ENCODE measurements at regions not wholly inside any gene's neighbourhood (a gene's known extent, or its start where the extent isn't known, plus 50 kb on each side); places are given as distances from the start of the nearest gene placed in this dataset.
"Not testable (repeated sequence)": the region's sequence is repeated elsewhere in the genome, so short reads cannot be mapped to it uniquely, and the experiment has no call there.

DNA sequence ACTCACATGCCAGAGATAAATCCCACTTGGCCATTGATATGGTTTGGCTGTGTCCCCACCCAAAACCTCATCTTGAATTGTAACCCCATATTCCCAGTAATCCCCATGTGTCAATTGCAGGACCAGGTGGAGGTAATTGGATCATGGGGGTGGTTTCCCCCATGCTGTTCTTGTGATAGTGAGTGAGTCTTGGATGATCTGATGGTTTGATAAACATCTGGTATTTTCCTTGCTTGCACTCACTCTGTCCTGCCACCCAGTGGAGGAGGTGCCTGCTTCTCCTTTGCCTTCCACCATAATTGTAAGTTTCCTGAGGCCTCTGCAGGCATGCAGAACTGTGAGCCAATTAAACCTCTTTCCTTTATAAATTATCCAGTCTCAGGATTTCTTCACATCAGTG lies 50.4 kb upstream of the B3GAT2 start:
- not testable (repeated sequence) for H3K36me3 ChIP-seq; H3K4me3 ChIP-seq (ENCODE audit: low read depth in 1 of 2, low read length in 1 of 2); H3K4me1 ChIP-seq (ENCODE audit: control insufficient read depth in 1 of 2, insufficient read depth in 1 of 2, low read depth in 1 of 2, low read length in 1 of 2); H3K9me3 ChIP-seq; H3K27me3 ChIP-seq; H3K27ac ChIP-seq

DNA sequence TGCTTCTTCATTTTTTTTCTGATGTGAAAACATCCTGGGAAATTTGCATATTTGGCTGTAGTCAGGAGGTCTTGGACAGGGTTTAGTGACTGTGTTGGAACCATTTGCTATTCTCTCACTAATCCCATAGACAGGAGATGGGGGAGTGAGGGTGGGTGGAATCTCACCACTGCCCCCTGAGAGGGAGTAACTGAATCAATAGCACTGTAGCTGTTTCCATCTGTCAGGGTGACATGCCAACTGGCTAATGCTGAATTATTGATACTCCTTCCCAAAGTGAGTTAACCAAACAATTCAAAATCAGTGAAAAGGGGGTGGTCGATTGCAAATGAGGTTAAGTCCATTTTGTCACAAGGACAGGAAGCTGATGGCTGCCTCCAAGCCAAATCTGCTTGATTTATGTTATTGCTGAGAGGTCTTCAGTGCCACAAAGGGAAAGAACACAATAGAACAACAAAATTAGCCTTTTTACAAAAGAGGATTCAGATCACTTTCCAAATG lies 55.1 kb upstream of the B3GAT2 start:
- Histone ChIP-seq H3K4me1 (ENCODE audit: control insufficient read depth in 1 of 2, insufficient read depth in 1 of 2, low read depth in 1 of 2, low read length in 1 of 2) (peaks cover 0 to 4% of the 10 kb centered on the region in 2 experiments), H3K9me3 (no peaks in the 10 kb centered on the region), H3K36me3 (no peaks in the 10 kb centered on the region), H3K27ac (no peak overlapping the region), H3K27me3 (peaks cover 10% of the 10 kb centered on the region), H3K4me3 (ENCODE audit: low read depth in 1 of 2, low read length in 1 of 2) (no peak overlapping the region)
- TF ChIP-seq, protein P1, sequence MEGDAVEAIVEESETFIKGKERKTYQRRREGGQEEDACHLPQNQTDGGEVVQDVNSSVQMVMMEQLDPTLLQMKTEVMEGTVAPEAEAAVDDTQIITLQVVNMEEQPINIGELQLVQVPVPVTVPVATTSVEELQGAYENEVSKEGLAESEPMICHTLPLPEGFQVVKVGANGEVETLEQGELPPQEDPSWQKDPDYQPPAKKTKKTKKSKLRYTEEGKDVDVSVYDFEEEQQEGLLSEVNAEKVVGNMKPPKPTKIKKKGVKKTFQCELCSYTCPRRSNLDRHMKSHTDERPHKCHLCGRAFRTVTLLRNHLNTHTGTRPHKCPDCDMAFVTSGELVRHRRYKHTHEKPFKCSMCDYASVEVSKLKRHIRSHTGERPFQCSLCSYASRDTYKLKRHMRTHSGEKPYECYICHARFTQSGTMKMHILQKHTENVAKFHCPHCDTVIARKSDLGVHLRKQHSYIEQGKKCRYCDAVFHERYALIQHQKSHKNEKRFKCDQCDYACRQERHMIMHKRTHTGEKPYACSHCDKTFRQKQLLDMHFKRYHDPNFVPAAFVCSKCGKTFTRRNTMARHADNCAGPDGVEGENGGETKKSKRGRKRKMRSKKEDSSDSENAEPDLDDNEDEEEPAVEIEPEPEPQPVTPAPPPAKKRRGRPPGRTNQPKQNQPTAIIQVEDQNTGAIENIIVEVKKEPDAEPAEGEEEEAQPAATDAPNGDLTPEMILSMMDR (IDR thresholded peaks at IDR 0.05), result no peak

DNA sequence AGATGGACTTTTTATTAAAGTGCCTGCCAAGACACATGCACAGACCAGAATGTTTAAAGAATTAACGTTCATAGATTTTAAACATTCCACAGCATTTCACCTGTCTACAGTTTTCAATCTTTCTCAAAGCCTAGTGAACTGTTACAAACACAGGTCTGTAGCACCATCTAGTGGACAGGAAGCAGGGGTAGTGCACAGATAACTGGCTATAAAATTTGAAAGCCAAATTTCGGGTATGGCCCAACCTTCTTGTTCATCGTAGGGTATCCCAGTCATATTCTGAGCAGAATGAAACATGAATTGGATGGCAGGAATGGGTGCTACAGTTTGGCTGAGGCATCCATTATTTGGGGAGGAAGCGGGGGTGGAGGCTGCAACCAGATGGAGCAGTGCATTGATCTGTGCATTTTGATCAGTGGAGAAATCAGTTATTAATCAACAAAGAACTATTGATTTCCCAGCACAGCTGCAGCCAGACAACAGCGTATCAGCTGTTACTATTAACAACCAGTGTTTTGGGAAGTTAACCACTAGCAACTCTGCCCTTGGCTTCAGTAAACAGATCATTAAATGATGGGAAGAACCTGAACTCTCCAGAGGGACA lies 56.1 kb upstream of the B3GAT2 start:
- TF ChIP-seq, protein P1 (IDR thresholded peaks at IDR 0.05), result peak; percentile 65
- H3K4me1 ChIP-seq (ENCODE audit: control insufficient read depth in 1 of 2, insufficient read depth in 1 of 2, low read depth in 1 of 2, low read length in 1 of 2), result peaks cover 0 to 4% of the 10 kb centered on the region in 2 experiments
- H3K4me3 ChIP-seq (ENCODE audit: low read depth in 1 of 2, low read length in 1 of 2), result no peak overlapping the region
- no peak overlapping the region for H3K27ac ChIP-seq
- H3K27me3 ChIP-seq, result peaks cover 10% of the 10 kb centered on the region
- no peaks in the 10 kb centered on the region for H3K9me3 ChIP-seq
- H3K36me3 ChIP-seq, result no peaks in the 10 kb centered on the region

DNA sequence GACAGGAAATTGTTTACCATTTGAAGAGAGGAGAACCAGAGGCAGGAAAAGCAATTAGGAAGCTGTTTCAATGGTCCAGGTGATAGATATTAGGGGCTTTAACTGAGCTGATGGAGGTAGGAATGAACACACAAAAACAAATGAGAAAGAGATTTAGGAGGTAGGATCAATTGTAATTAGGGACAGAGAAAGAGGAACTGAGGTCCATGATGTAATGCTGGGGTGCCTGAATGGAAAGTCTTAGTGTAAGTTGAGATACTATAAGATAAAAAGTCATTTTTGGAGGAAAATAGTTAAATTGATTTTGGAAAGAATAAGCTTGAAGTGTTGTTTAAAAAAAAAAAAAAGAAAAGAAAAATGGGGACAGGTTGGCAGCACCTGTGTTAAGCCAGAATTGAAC lies 58.5 kb upstream of the B3GAT2 start:
- no peaks in the 10 kb centered on the region for H3K36me3 ChIP-seq
- TF ChIP-seq, protein P1 (IDR thresholded peaks at IDR 0.05), result no peak
- no peak overlapping the region for H3K27ac ChIP-seq
- H3K4me3 ChIP-seq (ENCODE audit: low read depth in 1 of 2, low read length in 1 of 2), result no peak overlapping the region
- H3K27me3 ChIP-seq, result peaks cover under 1% of the 10 kb centered on the region
- H3K9me3 ChIP-seq, result no peaks in the 10 kb centered on the region
- peaks cover 0 to 4% of the 10 kb centered on the region in 2 experiments for H3K4me1 ChIP-seq (ENCODE audit: control insufficient read depth in 1 of 2, insufficient read depth in 1 of 2, low read depth in 1 of 2, low read length in 1 of 2)

DNA sequence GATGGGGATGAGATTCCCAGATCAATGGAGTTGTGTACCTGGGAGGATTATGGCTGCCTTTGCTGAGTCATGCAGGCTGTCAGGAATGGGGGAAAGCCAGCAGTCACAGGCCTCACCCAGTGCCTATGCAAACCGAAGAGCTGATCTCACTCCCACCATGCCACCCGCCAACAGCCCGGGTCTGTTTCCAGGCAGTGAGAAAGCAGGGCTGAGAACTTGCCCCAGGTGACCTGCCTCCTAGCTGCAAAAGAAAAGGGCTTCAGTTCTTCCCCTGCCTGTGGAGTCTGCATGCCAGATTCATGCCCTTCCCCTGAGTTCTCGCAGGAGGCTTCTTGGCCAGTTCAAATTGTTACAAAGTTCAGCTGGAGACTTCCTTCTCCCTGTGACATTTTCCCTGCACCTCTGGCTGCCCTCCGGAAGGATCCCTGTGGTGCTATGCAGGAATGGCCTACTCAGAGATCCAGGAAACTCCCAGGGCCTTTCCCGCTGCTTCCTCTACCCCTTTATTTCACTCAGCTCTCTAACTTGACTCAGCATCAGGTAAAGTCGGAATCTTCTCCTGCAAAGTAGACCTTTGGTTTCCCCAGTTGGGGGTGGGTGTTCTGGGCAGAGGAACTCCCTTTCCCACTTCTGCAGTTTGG lies 71.5 kb upstream of the B3GAT2 start:
- Histone ChIP-seq H3K27me3 (no peaks in the 10 kb centered on the region), H3K27ac (no peak overlapping the region), H3K36me3 (no peaks in the 10 kb centered on the region), H3K4me3 (ENCODE audit: low read depth in 1 of 2, low read length in 1 of 2) (no peak overlapping the region), H3K9me3 (no peaks in the 10 kb centered on the region), H3K4me1 (ENCODE audit: control insufficient read depth in 1 of 2, insufficient read depth in 1 of 2, low read depth in 1 of 2, low read length in 1 of 2) (no peaks in the 10 kb centered on the region)
- TF ChIP-seq, protein P1 (IDR thresholded peaks at IDR 0.05), result no peak

DNA sequence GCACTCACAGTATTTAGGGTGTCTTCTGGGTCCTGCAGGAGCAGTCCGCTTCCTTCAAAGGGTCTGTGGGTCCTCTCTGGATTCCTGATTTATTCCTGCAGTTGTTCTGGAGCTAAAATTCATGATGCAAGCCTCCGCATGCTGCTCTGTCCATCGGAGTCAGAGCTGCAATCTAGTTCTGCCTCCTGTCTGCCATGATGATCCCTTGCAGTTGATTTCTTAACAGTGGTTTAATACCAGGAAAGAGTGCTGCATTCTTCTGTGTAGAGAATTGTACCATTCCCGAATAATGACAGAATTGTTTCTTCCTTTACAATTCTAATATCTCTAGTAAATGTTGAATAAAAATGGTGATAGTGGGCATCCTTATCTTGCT lies 72.0 kb upstream of the B3GAT2 start:
- TF ChIP-seq, protein P1 (IDR thresholded peaks at IDR 0.05), result no peak
- Histone ChIP-seq H3K36me3 (no peaks in the 10 kb centered on the region), H3K27ac (no peak overlapping the region), H3K4me1 (ENCODE audit: control insufficient read depth in 1 of 2, insufficient read depth in 1 of 2, low read depth in 1 of 2, low read length in 1 of 2) (no peaks in the 10 kb centered on the region), H3K9me3 (no peaks in the 10 kb centered on the region), H3K4me3 (ENCODE audit: low read depth in 1 of 2, low read length in 1 of 2) (no peak overlapping the region), H3K27me3 (no peaks in the 10 kb centered on the region)
